Heart left ventricle (tissue), 13 donors: ENCODE measurements at regions not wholly inside any gene's neighbourhood (a gene's known extent, or its start where the extent isn't known, plus 50 kb on each side); places are given as distances from the start of the nearest gene placed in this dataset.
"Not testable (repeated sequence)": the region's sequence is repeated elsewhere in the genome, so short reads cannot be mapped to it uniquely, and the experiment has no call there.

Experiments
- CTCF ChIP-seq, 12 donors: fragments of 200-600 bp; sonication (generic) in 4 of 12; IDR thresholded peaks; one replicate each; pipeline versions ENCODE4 v1.5.0 to v1.8.0; 2018 to 2022; ENCODE audit warnings: antibody characterized with exemption in 12 of 12, mild to moderate bottlenecking in 5 of 12
- POLR2A ChIP-seq, 2 donors: fragments of 450-650 bp; IDR thresholded peaks; one replicate each; pipeline ENCODE4 v1.6.1; 2017; ENCODE audit warnings: antibody characterized with exemption in 2 of 2, mild to moderate bottlenecking in 2 of 2, moderate library complexity in 2 of 2
- donor health status: ischemic (EF 13 %, LVEDD 7.1; RV severe dilation, severe dysfunction).
- donor health status: DM: no; HTN: yes; CAD: no.
- donor health status: DM: no; HTN: no; CAD: no.
- donor health status: ischemic (EF 25% LVEDD 6.9; RV normal size, moderate dysfunction).
- donor health status: ischemic (EF 25% LVEDD 5.7; RV mildly dilated, moderate dysfunction).
- donor health status: ischemic (EF 35%, LVEDD 5.7; RV mildly dilated, moderate dysfunction).
- donor health status: nonischemic (EF 11% LVEDD 7.7; RV severe dilation, severe dysfunction).
- donor health status: DM: yes; HTN: yes; CAD: no.
- donor health status: PGD.
- donor health status: ischemic (EF 29% LVEDD 5.4; RV normal size, mild dysfunction).
- donor health status: nonischemic (EF 23%, LVEDD 6.1; RV moderate dilation, normal function).

- not testable (repeated sequence) for TF ChIP-seq POLR2A, CTCF (IDR thresholded peaks at IDR 0.05)
These were observed 92.9 kb upstream of the METTL14 start for GRCh38 chr4:118592289-118592688.
